ENCODE measurements at regions not wholly inside any gene's neighbourhood (a gene's known extent, or its start where the extent isn't known, plus 50 kb on each side); places are given as distances from the start of the nearest gene placed in this dataset.
"Not testable (repeated sequence)": the region's sequence is repeated elsewhere in the genome, so short reads cannot be mapped to it uniquely, and the experiment has no call there.

- DNase-seq, result no peak
Observed at GRCh38 chr17:52923658-52924057, 765.1 kb upstream of the CA10 start.

- no peak for DNase-seq
Observed at GRCh38 chr17:52899235-52899634, 740.7 kb upstream of the CA10 start.

GRCh38 chr17:52895272-52895671, 736.8 kb upstream of the CA10 start:
- no peak for DNase-seq

- no peak for DNase-seq
Observed at GRCh38 chr17:52892334-52892733, 733.8 kb upstream of the CA10 start.

- DNase-seq, result no peak
Observed at GRCh38 chr17:52885882-52886281, 727.4 kb upstream of the CA10 start.

GRCh38 chr17:52883907-52884491, 725.5 kb upstream of the CA10 start:
- not testable (repeated sequence) for DNase-seq

- DNase-seq, result not testable (repeated sequence)
Observed at GRCh38 chr17:52846767-52847166, 688.3 kb upstream of the CA10 start.

GRCh38 chr17:52841971-52842370, 683.5 kb upstream of the CA10 start:
- DNase-seq, result no peak

GRCh38 chr17:52837492-52837891, 679.0 kb upstream of the CA10 start:
- no peak for DNase-seq

- DNase-seq, result no peak
Observed at GRCh38 chr17:52831536-52831935, 673.0 kb upstream of the CA10 start.

- no peak for DNase-seq
Observed at GRCh38 chr17:52828621-52829020, 670.1 kb upstream of the CA10 start.

- DNase-seq, result no peak
Observed at GRCh38 chr17:52827526-52827925, 669.0 kb upstream of the CA10 start.

- DNase-seq, result no peak
Observed at GRCh38 chr17:52824542-52824941, 666.0 kb upstream of the CA10 start.

- DNase-seq, result no peak
Observed at GRCh38 chr17:52823155-52823554, 664.6 kb upstream of the CA10 start.

GRCh38 chr17:52790359-52790955, 631.9 kb upstream of the CA10 start:
- no peak for DNase-seq

- no peak for DNase-seq
Observed at GRCh38 chr17:52789829-52790228, 631.3 kb upstream of the CA10 start.

- no peak for DNase-seq
Observed at GRCh38 chr17:52776234-52776633, 617.7 kb upstream of the CA10 start.

- no peak for DNase-seq
Observed at GRCh38 chr17:52762794-52763167, 604.3 kb upstream of the CA10 start.

- no peak for DNase-seq
Observed at GRCh38 chr17:52762147-52762793, 603.8 kb upstream of the CA10 start.

GRCh38 chr17:52759864-52760263, 601.4 kb upstream of the CA10 start:
- DNase-seq, result no peak

- no peak for DNase-seq
Observed at GRCh38 chr17:52758481-52758880, 600.0 kb upstream of the CA10 start.

- DNase-seq, result no peak
Observed at GRCh38 chr17:52756746-52757145, 598.2 kb upstream of the CA10 start.

GRCh38 chr17:52754838-52755237, 596.3 kb upstream of the CA10 start:
- DNase-seq, result no peak
